ENCODE measurements at regions not wholly inside any gene's neighbourhood (a gene's known extent, or its start where the extent isn't known, plus 50 kb on each side); places are given as distances from the start of the nearest gene placed in this dataset.
A peak's percentile ranks its signal among the peaks of the same experiment; 100 is the strongest.
"Not testable (repeated sequence)": the region's sequence is repeated elsewhere in the genome, so short reads cannot be mapped to it uniquely, and the experiment has no call there.

- no peak for DNase-seq (ENCODE audit: low read depth in 1 of 2, low spot score in 1 of 2)
These were observed 94.0 kb upstream of the ABCA1 start for GRCh38 chr9:105021917-105022316.

DNA sequence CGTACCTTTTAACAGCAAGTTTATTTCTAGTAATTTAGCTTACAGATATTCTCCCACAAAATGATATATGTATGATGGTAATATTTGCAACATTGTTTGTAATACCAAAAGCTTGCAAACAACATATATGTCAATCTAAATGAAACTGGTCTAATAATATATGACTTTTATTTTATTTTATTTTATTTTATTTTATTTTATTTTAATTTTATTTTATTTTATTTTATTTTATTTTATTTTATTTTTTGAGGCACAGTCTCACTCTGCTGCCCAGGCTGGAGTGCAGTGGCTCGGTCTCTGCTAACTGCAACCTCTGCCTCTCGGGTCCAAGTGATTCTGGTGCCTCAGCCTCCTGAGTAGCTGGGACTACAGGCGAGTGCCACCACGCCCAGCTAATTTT lies 94.6 kb upstream of the ABCA1 start:
- not testable (repeated sequence) for DNase-seq (ENCODE audit: low read depth in 1 of 2, low spot score in 1 of 2)

GRCh38 chr9:105023788-105024187 lies 95.8 kb upstream of the ABCA1 start:
- no peak for DNase-seq (ENCODE audit: low read depth in 1 of 2, low spot score in 1 of 2)

DNA sequence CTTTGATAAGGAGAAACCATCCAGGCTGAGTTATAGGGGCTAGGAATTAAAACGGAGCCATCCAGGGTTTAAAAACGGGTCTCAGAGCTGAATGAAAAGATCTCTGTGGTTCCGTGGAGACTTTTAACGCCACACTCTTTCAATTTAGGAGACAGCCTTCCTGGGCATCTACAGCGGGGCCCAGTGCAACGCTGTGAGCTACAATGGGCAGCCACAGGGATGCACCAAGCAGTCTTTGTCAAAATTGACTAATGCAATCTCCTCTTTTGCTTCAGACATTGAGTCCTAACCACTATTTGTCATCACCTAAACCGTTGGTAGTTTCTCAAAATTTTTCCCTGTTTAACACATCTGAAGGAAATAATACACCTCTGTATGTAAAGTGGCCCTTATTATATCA lies 96.6 kb upstream of the ABCA1 start:
- no peak for DNase-seq (ENCODE audit: low read depth in 1 of 2, low spot score in 1 of 2)

DNA sequence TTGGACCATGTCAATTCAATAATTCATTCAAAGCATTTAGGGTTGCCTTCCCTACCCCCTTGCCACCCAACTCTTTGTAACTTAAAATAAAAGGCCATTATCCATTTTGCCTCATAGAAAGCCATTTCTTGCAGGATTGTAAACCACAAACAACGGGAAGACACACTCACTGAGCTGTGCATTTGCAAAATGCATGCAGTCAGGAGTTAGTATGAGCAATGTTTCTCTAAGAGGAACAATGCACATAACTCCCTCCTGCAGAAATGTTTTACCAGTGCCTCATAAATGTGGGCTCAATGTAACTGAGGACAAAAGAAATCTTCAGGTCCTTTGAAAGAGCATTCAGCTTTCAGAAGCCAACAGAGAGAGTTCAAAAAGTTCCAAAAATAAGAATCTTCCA lies 98.5 kb upstream of the ABCA1 start:
- DNase-seq (ENCODE audit: low read depth in 1 of 2, low spot score in 1 of 2): no peak

DNA sequence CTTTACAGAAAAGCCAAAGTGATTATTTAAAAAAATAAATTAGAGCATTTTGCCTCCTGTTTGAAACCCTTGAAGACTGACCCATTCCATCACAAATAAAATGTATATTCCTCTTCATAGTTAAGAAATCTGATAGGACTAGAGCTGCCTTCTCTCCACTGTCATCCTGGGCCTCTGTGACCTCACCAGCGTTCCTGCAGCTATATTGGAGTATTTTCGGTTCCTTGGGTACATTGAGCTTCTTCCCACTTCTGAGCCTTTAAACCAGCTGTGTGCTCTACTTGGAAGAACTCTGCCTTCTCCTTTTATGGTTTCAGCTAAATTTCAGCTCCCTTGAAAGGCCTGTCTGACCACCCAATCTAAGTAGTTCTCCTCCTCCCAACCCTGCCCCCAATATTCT lies 99.1 kb upstream of the ABCA1 start:
- DNase-seq (ENCODE audit: low read depth in 1 of 2, low spot score in 1 of 2): no peak

GRCh38 chr9:105030285-105030684 lies 102.3 kb upstream of the ABCA1 start:
- DNase-seq (ENCODE audit: low read depth in 1 of 2, low spot score in 1 of 2): no peak

DNA sequence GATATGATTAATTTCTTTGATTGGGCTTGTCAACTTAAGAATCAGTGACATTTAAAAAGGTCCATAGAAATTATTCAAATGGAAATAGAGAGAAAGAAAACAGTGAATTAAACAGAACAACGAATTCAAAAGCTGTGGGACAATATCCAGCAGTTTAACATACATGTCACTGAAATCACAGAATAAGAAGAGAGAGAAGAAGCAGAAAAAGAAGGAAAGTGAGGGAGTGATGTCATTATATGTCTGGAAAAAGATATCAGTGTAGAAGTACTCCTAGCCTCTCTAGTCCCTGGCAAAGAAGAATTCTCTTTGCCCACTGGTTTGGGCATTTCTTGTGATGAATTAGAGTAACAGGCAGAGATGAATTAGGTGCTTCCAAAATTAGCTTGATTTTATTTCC lies 109.2 kb upstream of the ABCA1 start:
- DNase-seq (ENCODE audit: low read depth in 1 of 2, low spot score in 1 of 2): no peak

DNA sequence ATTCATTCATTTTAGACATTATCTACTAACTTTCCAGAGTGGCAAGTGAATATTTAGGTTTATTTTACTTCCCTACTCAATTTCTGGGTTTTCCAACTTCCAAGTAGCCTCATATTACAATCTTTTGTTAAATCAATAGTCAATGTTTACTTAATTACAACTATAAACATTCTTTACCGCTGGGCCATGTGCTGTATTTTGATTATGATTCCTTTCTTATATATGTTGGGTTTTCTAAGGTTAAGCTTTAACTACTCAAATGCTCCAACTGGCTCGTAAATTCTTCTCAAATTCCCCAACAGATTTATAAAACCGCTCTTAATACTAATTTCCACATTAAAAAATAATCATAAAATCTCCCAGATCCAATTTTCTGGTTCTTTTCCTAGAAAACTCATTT lies 110.1 kb upstream of the ABCA1 start:
- no peak for DNase-seq (ENCODE audit: low read depth in 1 of 2, low spot score in 1 of 2)

DNA sequence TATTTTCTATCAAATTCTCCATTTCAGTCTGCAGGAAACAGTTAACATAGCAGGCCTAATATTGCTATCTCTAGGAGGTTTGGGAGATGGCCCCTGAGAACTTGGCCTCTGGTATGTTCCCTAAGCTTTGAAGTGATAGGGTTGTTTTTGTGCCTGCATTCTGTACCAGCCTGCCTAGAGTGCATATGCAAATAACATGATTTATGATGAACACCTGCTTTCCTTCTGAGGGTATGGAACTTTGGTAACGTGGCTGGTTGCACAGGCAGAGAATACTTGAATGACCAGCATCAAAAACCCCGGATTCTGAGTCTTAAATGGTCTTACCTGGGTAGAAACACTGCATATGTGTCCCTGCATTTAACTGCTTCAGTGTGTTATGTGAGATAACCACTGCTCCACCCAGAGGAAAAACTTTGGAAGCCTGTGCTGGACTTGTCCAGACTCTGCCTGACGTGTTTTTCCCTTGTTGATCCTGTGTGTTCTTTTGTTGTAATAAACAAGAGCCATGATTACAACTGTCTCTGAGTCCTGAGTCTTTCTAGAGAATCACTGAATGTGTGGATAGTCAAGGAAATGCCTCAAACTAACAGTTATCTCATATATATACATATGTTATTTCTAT lies 111.3 kb upstream of the ABCA1 start:
- no peak for DNase-seq (ENCODE audit: low read depth in 1 of 2, low spot score in 1 of 2)

DNA sequence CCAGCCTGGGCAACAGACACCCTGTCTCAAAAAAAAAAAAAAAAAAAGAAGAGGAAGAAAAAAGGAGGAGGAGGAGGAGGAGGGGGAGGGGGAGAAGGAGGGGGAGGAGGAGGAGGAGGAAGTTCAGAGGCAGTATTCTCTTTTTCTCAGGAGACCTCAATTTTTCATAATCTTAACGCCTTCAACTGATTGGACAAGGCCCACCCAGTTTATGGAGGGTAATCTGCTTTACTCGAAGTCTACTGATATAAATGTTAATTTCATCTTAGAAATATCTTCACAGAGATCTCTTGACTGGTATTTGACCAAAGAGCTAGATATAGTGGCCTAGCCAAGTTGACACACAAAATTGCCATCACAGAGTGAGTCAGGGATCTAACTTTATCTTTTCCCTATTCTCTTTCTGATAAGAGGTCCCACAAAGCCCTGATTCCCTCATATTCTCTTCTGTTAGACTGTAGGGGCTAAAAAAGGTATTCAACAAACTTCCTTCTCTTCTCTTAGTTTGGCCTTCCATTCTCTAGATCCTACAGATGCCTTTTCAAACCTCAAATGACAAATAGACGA lies 115.5 kb upstream of the ABCA1 start:
- no peak for DNase-seq (ENCODE audit: low read depth in 1 of 2, low spot score in 1 of 2)

DNA sequence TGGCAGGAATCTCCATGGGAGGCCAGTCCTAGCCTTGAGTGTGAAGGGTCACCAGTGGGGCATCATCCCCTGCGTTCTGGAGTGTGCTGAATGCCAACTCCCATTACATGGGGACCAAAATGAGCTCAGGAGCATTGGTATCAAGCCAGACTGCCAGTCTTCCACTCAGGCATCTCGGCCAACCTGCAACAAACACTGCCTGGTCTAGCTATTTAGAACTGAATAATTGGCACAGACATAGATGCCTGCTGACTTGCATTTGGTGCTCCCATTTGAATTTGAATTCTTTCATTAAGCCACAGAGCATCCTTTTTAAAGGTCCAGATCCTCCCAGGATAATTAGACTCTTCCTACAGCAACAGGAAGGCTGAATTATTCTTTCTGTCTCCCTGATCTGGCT lies 116.6 kb upstream of the ABCA1 start:
- DNase-seq (ENCODE audit: low read depth in 1 of 2, low spot score in 1 of 2): no peak

DNA sequence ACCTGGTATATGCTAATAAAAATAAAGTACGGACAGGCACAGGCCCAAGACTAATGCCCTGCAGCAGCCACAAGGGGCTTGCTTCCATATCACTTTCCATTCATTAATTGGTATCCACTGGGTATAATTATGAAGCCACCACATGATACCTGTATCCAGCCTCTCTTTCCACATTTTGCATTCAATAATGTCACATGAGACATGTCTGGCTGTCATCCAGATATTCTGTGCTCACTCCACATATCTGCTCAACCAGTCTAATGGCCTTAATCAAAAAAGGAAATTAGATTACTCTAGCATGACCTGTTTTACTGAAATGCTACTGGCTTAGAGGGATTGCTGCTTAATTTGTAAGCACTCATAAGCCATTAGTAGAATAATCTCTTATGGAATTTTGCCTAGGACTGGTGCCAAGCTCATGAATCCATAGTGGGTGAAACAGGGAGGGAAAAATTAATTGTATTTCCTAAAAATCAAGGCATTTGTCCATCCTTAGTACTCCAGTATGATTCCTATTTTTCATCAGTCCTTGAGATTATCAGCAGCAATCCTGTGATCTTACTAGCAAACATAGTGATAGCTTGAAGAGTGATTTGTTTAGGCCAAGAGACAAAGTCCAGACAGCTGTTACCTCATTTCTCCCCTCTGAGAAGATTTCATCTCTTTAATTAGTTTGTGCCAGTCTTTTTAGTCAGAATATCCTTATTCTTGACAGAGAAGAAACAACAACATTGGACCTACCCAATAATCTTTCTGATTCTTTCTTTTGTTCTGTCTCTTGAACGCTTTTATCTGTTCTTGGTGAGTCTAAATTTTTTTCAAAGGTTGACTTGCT lies 119.2 kb upstream of the ABCA1 start:
- no peak for DNase-seq (ENCODE audit: low read depth in 1 of 2, low spot score in 1 of 2)

DNA sequence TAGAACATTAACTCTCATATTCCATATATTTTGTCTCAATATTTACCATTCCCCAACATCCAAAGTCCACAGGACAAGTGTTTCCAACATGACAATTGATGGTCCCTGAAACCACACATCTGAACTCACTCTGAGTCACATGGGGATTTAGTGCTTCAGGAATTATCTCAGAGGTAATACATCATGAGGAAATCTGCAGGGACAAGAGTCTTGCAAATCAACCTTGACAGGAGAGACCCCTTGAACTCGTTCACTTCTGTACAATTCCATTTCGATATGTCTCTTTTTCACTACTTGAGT lies 119.7 kb upstream of the ABCA1 start:
- DNase-seq (ENCODE audit: low read depth in 1 of 2, low spot score in 1 of 2): no peak

GRCh38 chr9:105048331-105048730 lies 120.4 kb upstream of the ABCA1 start:
- no peak for DNase-seq (ENCODE audit: low read depth in 1 of 2, low spot score in 1 of 2)

DNA sequence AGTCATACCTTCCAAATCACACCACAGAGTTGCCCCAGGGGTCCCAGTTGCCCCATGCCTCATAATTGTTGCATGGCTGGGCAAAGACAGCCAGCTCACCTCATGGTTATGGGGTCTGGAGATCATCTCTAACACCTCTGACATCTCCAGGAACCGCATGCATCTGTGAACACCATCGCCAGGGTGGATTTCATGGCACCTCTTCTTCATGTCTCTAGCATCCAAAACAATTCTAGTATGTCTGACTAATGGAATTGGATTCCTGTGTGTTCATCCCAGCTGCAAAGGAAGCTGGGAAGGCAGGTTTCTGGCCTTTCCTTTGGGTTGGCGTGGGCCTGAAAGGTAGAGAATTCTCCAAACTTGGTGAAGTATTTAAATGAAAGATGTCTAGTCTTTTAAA lies 122.3 kb upstream of the ABCA1 start:
- no peak for DNase-seq (ENCODE audit: low read depth in 1 of 2, low spot score in 1 of 2)

- DNase-seq (ENCODE audit: low read depth in 1 of 2, low spot score in 1 of 2): no peak
These were observed 123.9 kb upstream of the ABCA1 start for GRCh38 chr9:105051897-105052296.

DNA sequence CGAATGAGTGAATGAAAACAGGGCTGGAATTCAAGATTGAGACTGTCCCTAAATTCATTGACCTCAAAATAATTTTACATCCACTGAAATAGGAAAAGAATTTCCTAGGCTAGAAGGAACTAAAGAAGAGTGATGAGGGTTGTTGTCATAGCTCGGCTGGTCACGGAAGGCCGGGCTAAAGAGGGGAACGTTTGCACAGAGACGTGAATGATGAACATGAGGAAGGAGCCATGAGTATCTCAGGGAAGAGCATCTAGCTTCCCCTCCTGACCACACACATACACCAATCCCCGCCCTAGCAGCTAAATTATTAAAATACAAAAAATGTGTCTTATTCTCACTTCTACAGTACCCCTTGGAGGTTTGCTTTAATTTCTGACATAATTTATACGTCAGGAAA lies 124.4 kb upstream of the ABCA1 start:
- DNase-seq (ENCODE audit: low read depth in 1 of 2, low spot score in 1 of 2): no peak

- peak in 1 of 2 donors; percentile 53 for DNase-seq (ENCODE audit: low read depth in 1 of 2, low spot score in 1 of 2)
These were observed 125.3 kb upstream of the ABCA1 start for GRCh38 chr9:105053209-105053652.

DNA sequence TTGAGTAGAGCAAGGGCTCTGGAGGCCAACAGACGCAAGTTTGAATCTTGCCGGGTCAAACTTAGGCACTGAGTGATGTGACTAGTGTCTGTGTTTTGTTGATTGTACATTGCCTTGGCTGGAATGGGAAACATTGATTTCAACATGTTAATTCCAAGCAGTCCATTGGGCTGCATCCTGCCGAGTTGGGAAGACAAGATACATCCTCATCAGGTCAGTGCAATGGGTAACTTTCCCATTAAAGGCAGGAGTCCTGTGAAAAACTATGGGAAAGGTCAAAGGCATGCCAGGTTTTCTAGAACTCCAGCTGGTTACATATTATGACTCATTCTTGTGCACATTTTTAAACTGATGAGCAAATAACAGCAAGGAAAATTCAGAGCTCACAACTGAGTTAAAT lies 126.5 kb upstream of the ABCA1 start:
- DNase-seq (ENCODE audit: low read depth in 1 of 2, low spot score in 1 of 2): no peak

- DNase-seq (ENCODE audit: low read depth in 1 of 2, low spot score in 1 of 2): no peak
These were observed 128.0 kb upstream of the ABCA1 start for GRCh38 chr9:105055917-105056316.

GRCh38 chr9:105057551-105057950 lies 129.6 kb upstream of the ABCA1 start:
- DNase-seq (ENCODE audit: low read depth in 1 of 2, low spot score in 1 of 2): no peak

DNA sequence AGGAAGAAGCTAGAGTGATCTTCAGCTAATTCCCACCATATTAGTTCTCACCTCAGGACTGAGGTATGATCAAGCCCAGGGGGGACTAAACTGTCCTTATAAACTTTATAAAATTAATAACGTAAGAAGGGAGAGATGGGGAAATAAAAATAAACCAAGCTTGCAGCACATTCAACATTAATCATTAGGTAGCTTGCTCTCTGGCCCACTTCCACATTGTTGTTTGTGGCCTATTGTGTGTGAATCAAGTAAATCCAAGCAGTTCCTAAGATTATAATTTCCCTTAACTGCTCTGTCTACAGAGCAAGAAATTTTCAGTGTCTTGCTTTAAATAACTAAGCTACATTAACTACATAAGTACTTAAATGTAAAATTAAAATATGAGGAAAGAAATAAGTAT lies 131.3 kb upstream of the ABCA1 start:
- no peak for DNase-seq (ENCODE audit: low read depth in 1 of 2, low spot score in 1 of 2)

Measured in activated CD4-positive, alpha-beta T cell treated with anti-CD3 and anti-CD28 coated beads, Interleukin-2, amount 50 U/mL, for 24 hours (primary cell).